CD4-positive, alpha-beta T cell treated with Interferon alpha-2 for 1 hour (primary cell): ENCODE measurements at regions not wholly inside any gene's neighbourhood (a gene's known extent, or its start where the extent isn't known, plus 50 kb on each side); places are given as distances from the start of the nearest gene placed in this dataset.

Experiments
- DNase-seq, 2 donors: peaks; one replicate each; pipeline ENCODE4 v3.0.0-alpha.2; 2020 to 2022

DNA sequence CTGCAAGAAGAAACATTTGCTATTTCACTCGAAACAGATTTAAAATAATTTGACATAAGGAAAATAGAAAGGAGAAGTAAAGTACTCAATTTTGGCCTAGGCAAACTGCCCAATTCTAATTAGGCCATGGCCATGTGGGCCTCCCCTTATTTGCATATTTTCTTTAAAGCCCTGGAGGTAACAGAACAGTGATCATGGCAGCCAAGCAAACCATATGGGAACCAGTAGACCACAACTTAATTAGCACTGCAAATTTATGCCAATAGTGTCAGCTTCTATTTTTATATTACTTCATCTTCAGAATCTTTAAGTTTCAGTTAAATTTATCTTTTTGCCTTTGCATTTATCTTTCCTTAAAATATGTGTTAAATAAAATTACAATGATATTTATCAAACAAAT lies 63.3 kb upstream of the THSD7A start:
- DNase-seq = no peak

DNA sequence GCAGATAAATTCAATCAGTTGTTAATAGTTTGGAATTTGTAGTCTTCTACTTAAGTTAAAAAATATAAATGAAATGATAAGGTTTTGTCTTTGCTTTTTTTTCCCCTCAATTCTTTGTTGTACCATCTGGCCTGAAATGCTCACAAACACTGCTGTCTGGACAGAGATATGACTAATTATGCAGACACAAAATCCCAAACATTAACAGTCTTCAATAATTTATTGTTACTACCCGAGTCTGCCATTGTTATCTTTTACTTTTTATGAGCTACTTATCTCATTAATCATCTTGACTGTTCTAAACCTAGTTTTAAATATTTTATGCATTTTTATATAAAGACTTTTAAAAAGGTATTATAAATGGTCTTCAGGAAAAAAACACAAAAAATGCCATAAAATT lies 64.7 kb upstream of the THSD7A start:
- DNase-seq = no peak

- DNase-seq = no peak
Measured at GRCh38 chr7:11899247-11899646, 67.2 kb upstream of the THSD7A start.

DNA sequence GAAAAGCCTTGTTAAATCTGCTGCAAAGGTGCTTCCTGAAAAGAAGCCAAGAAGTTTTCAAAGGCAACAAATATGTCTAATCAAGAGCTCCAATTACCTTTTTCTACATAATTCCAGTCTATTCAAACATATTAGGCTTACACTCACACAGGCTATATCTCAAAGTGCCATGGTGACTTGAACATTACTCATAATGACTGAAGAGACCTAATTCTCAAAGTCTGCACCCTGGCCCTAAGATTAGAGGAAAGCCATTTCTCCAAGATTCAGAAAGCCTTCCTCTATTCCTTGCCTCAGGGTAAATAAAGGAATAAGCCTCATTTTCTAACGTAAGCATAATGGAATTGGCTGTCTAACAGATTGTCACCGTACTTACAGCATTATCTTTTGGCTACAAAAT lies 78.3 kb upstream of the THSD7A start:
- no peak for DNase-seq

DNA sequence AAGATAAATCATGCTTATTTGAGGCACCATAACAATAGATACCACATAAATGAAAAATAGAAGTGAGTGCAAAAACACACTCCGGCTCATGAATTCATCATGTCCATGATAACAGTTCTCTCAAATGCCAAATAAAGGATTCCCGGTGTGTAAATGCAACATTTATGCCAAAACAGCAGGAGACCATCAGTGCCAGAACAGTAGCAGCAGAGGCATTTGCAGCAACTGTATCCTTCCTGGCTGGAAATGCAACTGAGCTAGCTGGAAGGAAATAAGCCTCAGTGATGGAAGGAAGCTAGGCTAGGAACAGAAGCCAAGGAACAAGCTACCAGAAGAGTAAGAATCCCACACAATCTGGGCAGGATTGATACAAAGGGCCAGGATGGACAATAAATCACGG lies 79.9 kb upstream of the THSD7A start:
- no peak for DNase-seq

DNA sequence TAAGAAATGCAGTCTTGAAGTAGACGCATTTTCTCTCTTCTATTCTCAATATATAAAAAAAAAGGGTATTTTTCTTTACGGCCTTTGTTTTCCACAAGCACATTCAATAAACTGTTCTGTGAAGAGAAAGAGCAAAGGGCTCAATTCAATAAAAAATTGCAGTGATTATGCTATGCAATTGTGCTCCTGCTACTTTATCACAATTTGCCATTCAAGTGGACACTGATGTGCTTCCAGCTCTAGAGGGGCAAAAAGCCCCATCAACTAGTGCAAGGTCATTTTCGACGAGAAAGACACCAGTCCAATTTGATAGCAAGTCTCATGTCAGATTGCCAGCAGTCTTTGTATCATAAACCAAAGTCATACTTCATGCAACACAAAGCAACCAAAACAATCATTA lies 82.6 kb upstream of the THSD7A start:
- DNase-seq = no peak

GRCh38 chr7:11923376-11923930 lies 91.5 kb upstream of the THSD7A start:
- no peak for DNase-seq

DNA sequence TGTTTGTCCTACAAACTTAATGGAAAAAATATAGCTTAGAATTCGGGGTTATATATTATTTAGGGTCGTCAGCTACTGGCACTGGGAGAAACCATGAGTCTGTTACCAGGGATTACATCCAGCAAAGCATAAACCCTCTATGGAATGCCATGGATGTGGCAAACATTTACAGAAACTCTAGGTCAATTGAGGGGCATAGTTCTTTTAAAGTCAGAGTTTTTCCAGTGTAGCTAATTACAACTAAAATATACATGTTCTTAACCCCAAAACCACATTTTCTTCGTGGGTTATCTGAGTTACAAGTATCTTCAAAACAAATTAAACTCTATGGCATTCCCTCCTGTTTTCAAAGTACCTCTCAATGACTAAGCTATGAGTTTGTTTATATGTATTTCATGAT lies 99.3 kb upstream of the THSD7A start:
- no peak for DNase-seq

GRCh38 chr7:11934796-11935195 lies 102.8 kb upstream of the THSD7A start:
- DNase-seq = no peak

DNA sequence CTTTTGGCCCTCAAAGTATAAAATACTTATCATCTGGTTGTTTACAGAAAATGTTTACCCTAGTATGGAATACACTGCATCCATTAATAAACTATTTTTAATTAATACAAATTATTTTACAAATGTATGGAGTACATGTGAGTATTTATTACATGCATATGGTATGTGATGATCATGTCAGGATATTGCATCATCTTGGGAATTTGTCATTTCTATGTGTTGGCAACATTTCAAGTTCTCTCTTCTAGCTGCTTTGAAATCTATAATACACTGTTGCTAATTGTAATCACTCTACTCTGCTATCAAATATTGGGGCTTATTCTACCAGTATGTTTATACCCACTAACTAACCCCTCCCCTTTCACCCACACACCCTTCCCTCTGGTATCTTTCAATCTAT lies 103.9 kb upstream of the THSD7A start:
- no peak for DNase-seq

DNA sequence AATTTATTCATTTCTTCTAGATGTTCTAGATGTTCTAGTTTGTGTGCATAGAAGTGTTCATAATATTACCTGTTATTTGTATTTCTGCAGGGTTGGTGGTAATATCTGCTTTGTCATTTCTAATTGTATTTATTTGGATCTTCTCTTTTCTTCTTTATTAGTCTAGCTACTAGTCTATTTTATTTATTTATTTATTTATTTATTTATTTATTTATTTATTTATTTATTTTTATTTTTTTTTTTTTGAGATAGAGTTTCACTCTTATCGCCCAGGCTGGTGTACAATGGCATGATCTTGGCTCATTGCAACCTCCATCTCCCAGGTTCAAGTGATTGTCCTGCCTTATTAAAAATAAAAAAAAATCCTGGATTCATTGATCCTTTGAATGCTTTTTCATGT lies 114.8 kb upstream of the THSD7A start:
- DNase-seq = no peak

- no peak for DNase-seq
Measured at GRCh38 chr7:11950281-11950680, 118.3 kb upstream of the THSD7A start.

DNA sequence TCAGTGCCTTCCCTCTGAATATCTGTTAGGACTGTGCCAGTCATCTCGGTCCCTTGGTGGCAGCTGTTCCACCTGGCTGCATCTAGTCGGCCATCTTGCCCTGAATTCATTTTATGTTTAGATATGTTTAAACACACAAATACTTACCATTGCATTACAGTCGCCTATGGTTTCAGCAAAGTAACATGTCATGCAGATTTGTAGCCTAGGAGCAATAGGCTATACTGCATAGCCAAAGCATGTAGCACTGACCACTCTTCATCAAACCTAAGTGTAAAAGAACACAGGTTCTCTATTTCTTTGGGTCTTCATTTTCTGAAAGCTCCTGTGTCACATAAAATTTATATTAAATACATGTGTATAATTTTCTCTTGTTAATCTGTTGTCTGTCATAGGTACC lies 118.9 kb upstream of the THSD7A start:
- no peak for DNase-seq

DNA sequence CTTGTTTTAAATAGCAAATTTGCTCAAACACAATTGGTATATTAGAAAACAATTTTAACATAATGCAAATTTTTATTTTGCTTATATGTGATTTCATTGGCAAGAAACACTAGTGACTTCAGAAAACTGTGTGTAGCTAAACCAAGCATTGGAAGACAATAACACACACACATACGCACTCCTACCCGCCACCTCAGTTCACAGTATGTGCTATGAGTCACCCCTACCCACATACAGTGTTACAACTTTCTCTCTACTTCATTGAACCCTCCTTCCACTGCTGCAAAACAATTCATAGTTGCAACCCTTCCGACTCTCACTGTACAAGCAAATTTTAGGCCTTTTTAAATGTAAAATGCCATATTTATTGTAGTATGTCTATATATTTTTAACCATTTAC lies 119.9 kb upstream of the THSD7A start:
- no peak for DNase-seq

GRCh38 chr7:11952972-11953371 lies 121.0 kb upstream of the THSD7A start:
- DNase-seq = no peak

GRCh38 chr7:11956991-11957390 lies 125.0 kb upstream of the THSD7A start:
- DNase-seq = no peak

GRCh38 chr7:11957956-11958355 lies 126.0 kb upstream of the THSD7A start:
- no peak for DNase-seq

DNA sequence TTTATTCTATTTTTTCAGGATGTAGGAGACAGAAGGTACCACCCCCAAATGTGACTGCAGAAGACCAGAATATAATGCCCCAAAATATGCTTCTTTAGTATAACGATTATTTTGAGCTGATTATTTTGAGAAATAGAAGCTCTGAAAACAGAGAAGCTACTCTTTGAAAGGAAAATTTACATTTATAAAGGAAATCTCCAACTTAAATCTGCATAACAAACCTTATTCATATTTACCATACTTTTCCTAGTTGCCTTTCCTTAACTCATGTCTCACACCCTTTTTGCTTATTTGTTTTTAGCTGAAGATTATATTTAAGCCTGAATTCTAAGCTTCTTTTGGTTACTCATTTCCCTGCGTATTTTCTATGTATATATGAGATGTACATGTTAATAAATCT lies 127.1 kb upstream of the THSD7A start:
- DNase-seq = no peak

DNA sequence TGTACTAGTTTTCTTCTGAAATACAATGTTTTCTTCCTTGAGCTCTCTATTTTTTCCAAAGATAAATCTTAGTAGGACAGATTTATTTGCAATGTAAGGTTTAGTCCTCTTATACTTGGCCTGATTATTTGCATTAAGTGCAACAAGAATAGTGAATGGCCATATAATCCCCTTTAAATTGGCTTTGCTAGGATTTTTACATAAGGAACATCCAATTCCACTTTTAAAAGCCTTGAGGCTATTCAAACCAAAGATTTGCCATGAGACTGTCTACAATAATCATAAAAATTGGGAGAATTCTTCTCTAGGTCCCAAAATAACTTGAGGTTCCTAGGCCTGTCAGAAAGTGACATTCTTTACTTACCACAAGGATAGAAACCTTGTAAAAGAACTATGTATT lies 128.6 kb upstream of the THSD7A start:
- DNase-seq = no peak

- no peak for DNase-seq
Measured at GRCh38 chr7:11969643-11970042, 137.6 kb upstream of the THSD7A start.

DNA sequence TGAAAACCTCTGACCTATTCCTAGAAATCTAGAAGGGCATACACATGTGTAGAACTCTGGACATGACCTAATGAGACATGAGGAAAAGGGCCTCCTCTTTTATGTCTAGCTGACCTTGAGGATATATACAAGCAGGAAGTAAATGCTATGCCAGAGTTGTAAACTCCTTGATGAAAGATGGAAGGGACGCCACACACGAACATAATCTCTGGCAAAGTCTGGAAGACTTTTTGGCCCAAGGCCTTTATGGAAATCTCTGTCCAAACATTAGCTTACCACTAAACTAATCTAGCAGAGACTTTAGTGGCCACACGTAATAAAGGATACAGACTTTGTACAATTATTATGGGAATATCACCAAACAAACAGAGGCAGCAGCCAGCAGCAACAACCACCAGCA lies 138.1 kb upstream of the THSD7A start:
- no peak for DNase-seq

DNA sequence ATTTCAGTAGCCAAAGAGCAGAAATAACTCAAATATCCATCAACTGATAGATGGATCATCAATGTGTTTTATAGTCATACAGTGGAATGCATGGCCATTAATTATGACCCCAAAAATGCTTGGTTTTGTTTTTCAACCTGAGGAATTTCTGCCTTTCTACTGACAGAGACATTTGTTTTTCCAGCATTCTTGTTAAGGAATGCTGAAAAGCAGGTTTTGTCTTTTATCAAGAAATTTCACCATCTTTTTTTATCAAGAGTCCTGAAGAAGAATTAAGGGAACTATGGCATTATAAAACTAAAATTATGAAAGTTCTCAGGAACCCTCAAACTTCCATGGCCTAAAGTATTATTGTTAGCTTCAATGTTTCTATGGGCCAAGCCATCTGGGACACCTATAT lies 153.4 kb upstream of the THSD7A start:
- DNase-seq = no peak

DNA sequence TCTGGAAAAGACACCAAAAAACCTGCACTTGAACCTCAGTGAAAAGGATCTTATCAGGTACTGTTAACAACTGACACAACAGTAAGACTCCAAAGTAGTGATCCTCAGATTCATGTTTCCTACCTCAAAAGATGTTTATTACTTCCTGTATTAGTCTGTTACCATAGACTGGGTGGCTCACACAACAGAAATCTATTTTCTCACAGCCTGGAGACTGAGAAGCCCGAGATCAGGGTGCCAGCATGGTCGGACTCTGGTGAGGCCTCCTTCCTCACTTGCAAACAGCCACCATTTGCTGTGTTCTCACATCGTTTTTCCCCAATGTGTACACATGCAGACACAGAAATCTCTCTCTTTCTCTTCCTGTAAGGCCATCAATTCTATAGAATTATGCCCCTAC lies 154.0 kb upstream of the THSD7A start:
- DNase-seq = no peak

- no peak for DNase-seq
Measured at GRCh38 chr7:11988186-11988585, 156.2 kb upstream of the THSD7A start.

DNA sequence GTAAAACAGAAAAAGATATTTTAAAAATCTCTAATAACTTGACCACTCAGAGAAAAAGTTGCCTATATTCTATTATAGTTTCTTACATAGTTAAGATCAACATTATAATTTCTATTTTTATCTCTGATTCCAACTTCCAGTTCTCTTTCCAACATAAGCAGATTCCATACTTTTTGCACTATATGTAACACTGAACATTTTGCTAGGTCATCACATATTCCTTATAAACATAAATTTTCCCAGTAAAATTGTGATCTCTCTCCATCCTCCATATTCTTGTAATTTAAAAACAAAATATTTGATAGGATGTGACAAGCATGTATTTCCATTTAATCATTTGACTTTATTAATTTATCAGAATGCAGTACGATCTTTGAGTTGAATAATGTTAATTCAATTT lies 170.4 kb upstream of the THSD7A start:
- no peak for DNase-seq

GRCh38 chr7:12004581-12004980 lies 172.6 kb upstream of the THSD7A start:
- DNase-seq = no peak
